ENCODE measurements at regions not wholly inside any gene's neighbourhood (a gene's known extent, or its start where the extent isn't known, plus 50 kb on each side); places are given as distances from the start of the nearest gene placed in this dataset.

DNA sequence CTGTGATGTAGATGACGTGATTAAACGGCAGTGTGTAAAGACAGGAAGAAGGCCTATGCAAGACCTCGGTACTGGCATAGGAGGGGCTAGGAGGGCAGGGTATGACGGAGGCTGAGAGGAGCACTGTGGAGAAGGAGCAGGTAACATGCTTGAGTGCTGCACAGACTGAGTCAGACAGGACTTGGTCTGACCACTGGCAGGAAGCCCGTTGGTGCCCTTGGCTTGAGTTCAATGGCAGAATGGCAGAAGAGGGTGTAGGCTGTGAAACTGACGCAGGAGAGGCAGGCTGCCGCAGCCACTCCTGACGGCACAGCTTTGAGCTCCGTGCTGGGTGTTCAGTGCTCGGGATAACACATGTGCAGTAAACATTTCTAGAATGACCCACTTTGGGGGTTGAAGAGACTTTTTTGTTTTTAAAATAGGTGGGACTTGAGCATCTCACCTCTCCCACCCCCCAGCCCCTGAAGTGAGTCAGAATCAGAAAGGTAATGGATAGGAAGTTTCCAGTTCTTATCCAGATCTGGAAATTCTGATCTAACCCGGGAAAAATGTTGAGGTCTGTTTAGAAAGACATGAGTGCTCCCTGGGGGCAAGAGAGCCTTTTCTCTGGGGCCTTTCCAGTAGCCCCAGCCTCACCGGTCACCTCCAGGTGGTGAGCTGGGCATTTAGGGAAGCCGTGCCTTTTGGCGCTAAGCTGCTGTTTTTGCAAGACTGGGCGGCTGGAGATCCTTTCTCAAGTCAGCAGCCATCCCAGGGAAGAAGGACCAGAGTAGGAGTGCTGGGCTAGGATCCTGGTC, 126.4 kb downstream of the RPLP1 start:
- FAIRE-seq (no peak), DNase-seq (peak in 1 of 2 donors; percentile 93)
- H3K4me3 ChIP-seq (ENCODE audit: low read depth in 1 of 3, low read length in 3 of 3) = no peak overlapping the region
- H3K27ac ChIP-seq (ENCODE audit: low read depth in 1 of 3, low read length in 2 of 3) = no peak overlapping the region
- 21 to 68% (median 49%) methylated on average over 15 of the region's 15 CpGs for WGBS, 3 donors
- H3K4me1 ChIP-seq (ENCODE audit: control insufficient read depth in 3 of 3, insufficient read depth in 2 of 3, low read depth in 1 of 3, low read length in 2 of 3) = peaks cover 0 to 33% (median 9%) of the 10 kb centered on the region in 3 donors
- no peaks in the 10 kb centered on the region for H3K27me3 ChIP-seq (ENCODE audit: control insufficient read depth in 3 of 3, insufficient read depth in 3 of 3, low read length in 3 of 3)
- H3K36me3 ChIP-seq (ENCODE audit: control insufficient read depth in 3 of 3, insufficient read depth in 2 of 3, low read depth in 1 of 3, low read length in 3 of 3) = no peaks in the 10 kb centered on the region
- no peaks in the 10 kb centered on the region for H3K9me3 ChIP-seq (ENCODE audit: control insufficient read depth in 2 of 2, insufficient read depth in 1 of 2, low read depth in 1 of 2, low read length in 1 of 2)

DNA sequence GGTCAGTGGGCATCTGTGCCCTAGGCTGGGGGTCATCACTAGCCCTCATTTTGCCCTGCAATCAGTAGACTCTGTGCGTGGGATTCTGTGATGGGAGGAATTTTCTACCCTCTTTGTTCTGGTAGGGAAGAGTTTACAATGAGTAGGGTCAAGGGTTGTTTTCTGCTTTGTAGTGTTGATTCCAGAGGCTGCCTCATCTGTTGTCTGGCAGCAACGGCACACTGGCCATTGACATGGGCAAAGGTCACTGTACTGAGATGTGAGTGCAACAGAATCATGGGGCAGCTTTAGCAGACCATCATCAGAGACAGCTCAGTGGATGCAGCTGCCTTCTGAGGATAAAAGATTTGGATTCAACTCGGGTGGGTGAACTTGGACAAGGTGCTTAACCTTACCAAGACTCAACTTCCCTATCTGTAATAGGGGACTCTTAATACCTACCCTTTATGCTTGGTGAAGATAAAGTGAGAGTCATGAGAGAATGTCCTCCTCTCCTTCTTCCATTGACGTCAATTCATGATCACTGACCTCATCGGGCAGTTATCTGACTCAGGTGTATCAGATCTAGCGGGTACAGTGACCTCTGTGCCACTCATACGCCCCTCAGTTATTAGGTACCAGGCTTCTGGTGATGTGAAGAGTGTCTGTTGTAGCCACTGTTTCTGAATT, 127.5 kb downstream of the RPLP1 start:
- 20 to 52% (median 49%) methylated on average over 7 of the region's 7 CpGs for WGBS, 3 donors
- Histone ChIP-seq H3K36me3 (ENCODE audit: control insufficient read depth in 3 of 3, insufficient read depth in 2 of 3, low read depth in 1 of 3, low read length in 3 of 3) (no peaks in the 10 kb centered on the region), H3K9me3 (ENCODE audit: control insufficient read depth in 2 of 2, insufficient read depth in 1 of 2, low read depth in 1 of 2, low read length in 1 of 2) (no peaks in the 10 kb centered on the region), H3K27me3 (ENCODE audit: control insufficient read depth in 3 of 3, insufficient read depth in 3 of 3, low read length in 3 of 3) (no peaks in the 10 kb centered on the region), H3K4me3 (ENCODE audit: low read depth in 1 of 3, low read length in 3 of 3) (no peak overlapping the region), H3K4me1 (ENCODE audit: control insufficient read depth in 3 of 3, insufficient read depth in 2 of 3, low read depth in 1 of 3, low read length in 2 of 3) (peaks cover 0 to 33% (median 9%) of the 10 kb centered on the region in 3 donors), H3K27ac (ENCODE audit: low read depth in 1 of 3, low read length in 2 of 3) (peak overlapping the region in 1 of 3 donors; percentile 49)
- FAIRE-seq = no peak
- peak; percentile 87 to 91 for DNase-seq

DNA sequence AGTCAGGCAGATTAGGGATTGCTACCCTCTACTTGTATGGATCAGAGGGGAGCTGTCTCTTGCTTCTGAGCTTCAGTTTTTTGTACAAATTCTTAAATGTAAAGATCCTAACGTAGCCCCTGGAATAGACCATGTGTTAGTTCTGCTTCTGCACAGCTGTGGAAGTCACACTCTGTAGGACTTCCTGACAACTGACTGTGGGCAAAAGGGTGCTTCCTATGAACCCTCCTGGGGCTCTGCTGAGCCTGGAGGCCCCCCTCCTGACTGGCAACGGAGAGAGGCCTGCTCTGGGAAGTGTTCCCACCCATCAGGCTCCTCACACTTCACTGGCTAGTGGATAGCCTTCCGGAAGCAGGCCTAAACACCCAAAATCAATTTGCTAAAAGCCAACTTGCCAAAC, 131.0 kb downstream of the RPLP1 start:
- H3K36me3 ChIP-seq (ENCODE audit: control insufficient read depth in 3 of 3, insufficient read depth in 2 of 3, low read depth in 1 of 3, low read length in 3 of 3) = no peaks in the 10 kb centered on the region
- H3K27ac ChIP-seq (ENCODE audit: low read depth in 1 of 3, low read length in 2 of 3) = no peak overlapping the region
- H3K4me3 ChIP-seq (ENCODE audit: low read depth in 1 of 3, low read length in 3 of 3) = no peak overlapping the region
- peaks cover 0 to 21% (median 5%) of the 10 kb centered on the region in 3 donors for H3K4me1 ChIP-seq (ENCODE audit: control insufficient read depth in 3 of 3, insufficient read depth in 2 of 3, low read depth in 1 of 3, low read length in 2 of 3)
- WGBS, 3 donors = 52 to 86% (median 79%) methylated on average over 3 of the region's 3 CpGs
- peaks cover 0 to 19% (median 0%) of the 10 kb centered on the region in 3 donors for H3K27me3 ChIP-seq (ENCODE audit: control insufficient read depth in 3 of 3, insufficient read depth in 3 of 3, low read length in 3 of 3)
- DNase-seq (no peak), FAIRE-seq (no peak)
- H3K9me3 ChIP-seq (ENCODE audit: control insufficient read depth in 2 of 2, insufficient read depth in 1 of 2, low read depth in 1 of 2, low read length in 1 of 2) = peaks cover 0 to 4% of the 10 kb centered on the region in 2 donors

DNA sequence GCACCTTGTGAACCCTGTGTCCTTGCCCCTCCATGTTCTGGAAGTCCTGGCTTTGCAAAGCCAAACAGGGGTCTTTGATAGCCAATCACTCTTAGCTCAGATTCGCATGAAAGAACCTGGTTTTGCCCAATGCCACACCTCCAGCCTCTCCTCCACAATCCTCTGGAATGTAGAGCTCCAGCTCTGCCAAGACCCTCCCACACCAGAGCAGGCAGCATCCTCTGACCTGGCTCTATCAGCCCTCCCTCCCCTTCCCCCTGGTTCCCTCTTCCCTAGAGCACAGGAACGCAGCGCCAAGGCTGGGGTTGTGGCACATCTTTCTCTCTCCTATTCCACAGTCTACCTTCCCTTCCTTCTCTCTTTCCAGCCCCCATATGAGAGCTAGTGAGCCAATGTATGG, 133.3 kb downstream of the RPLP1 start:
- 76 to 89% (median 85%) methylated on average over 3 of the region's 3 CpGs for WGBS, 3 donors
- Histone ChIP-seq H3K9me3 (ENCODE audit: control insufficient read depth in 2 of 2, insufficient read depth in 1 of 2, low read depth in 1 of 2, low read length in 1 of 2) (peaks cover 0 to 4% of the 10 kb centered on the region in 2 donors), H3K27ac (ENCODE audit: low read depth in 1 of 3, low read length in 2 of 3) (no peak overlapping the region), H3K27me3 (ENCODE audit: control insufficient read depth in 3 of 3, insufficient read depth in 3 of 3, low read length in 3 of 3) (peaks cover 0 to 27% (median 0%) of the 10 kb centered on the region in 3 donors), H3K36me3 (ENCODE audit: control insufficient read depth in 3 of 3, insufficient read depth in 2 of 3, low read depth in 1 of 3, low read length in 3 of 3) (no peaks in the 10 kb centered on the region), H3K4me3 (ENCODE audit: low read depth in 1 of 3, low read length in 3 of 3) (no peak overlapping the region), H3K4me1 (ENCODE audit: control insufficient read depth in 3 of 3, insufficient read depth in 2 of 3, low read depth in 1 of 3, low read length in 2 of 3) (peaks cover 0 to 5% (median 0%) of the 10 kb centered on the region in 3 donors)
- FAIRE-seq (no peak), DNase-seq (no peak)

DNA sequence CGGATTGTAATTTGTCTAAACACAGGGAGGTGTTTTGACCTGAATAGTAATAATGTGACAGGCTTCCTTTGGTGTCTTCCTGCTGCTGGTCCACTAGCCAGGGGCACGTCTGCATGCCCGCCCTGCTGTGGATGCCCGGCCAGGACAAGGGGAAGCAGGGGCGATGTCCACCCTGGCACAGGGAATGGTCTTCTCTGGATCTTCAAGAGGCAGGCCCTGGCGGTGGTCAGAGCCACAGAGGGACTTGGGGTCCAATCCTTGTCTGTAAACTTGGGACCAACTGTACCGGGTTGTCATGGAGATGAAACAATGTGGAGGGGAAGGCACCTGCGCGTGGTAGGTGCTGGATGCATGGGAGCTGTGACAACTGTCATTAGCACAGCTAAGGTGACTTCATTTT, 134.1 kb downstream of the RPLP1 start:
- Histone ChIP-seq H3K27me3 (ENCODE audit: control insufficient read depth in 3 of 3, insufficient read depth in 3 of 3, low read length in 3 of 3) (peaks cover 0 to 27% (median 0%) of the 10 kb centered on the region in 3 donors), H3K4me3 (ENCODE audit: low read depth in 1 of 3, low read length in 3 of 3) (no peak overlapping the region), H3K4me1 (ENCODE audit: control insufficient read depth in 3 of 3, insufficient read depth in 2 of 3, low read depth in 1 of 3, low read length in 2 of 3) (peaks cover 0 to 13% (median 0%) of the 10 kb centered on the region in 3 donors), H3K9me3 (ENCODE audit: control insufficient read depth in 2 of 2, insufficient read depth in 1 of 2, low read depth in 1 of 2, low read length in 1 of 2) (peaks cover 0 to 4% of the 10 kb centered on the region in 2 donors), H3K36me3 (ENCODE audit: control insufficient read depth in 3 of 3, insufficient read depth in 2 of 3, low read depth in 1 of 3, low read length in 3 of 3) (no peaks in the 10 kb centered on the region), H3K27ac (ENCODE audit: low read depth in 1 of 3, low read length in 2 of 3) (no peak overlapping the region)
- WGBS, 3 donors = 88 to 96% (median 93%) methylated on average over 9 of the region's 9 CpGs
- FAIRE-seq (no peak), DNase-seq (no peak)

DNA sequence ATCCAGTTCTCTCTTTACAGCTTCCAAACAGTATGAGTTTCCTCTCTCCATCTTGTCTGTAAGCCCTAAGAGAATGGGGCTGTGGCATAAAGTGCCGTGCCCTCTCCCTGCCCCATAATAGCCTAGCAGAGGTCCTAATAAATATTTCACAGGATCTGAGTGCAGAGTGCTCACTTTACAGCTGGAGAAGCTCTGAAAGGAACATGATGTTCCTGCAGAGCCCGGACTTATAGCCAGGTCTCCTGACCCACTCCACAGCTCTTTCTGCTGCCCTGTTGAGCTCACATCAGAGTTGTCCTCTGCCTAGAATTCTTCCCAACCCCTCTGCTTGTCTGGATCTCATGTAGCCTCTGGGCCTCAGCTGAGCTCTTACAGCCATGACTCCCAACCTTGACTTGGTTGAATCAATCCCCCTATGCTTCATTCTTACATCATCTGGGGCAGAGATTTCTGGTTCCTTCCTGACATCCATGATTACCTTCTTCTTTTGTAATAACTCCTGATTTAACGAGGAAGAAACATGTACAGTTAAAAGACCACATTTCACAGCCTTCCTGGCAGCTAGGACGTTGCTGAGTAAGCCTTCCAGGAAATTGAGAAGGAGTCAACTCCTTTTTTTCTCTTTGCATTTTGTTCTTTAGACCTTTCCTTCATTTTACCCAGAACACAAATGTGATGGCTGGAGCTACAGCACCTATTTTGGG, 135.3 kb downstream of the RPLP1 start:
- FAIRE-seq = no peak
- H3K27me3 ChIP-seq (ENCODE audit: control insufficient read depth in 3 of 3, insufficient read depth in 3 of 3, low read length in 3 of 3) = peaks cover 0 to 27% (median 0%) of the 10 kb centered on the region in 3 donors

DNA sequence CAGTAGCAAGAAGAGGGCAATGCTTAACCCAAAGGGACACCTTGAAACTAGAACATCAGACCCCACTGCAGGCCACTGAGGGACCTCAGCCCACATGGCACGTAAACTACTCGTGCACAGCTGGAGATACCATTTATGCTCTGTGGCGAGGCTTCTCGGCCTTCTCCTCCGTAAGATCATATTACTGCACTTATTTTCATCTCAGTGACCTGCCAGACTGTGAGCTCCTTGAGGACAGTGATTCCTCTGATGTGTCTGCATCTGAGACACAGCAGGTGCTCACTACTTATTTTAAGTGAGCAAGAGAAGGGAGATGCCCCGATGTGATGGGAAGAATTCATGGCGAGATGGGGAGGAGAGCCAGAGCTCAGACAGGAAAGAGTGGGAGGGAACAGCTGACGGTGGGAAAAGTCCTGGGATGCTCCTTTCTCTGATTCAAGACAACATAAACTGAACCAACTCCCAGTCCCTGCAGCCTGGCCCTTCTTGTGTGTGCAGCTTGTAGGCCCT, 137.6 kb downstream of the RPLP1 start:
- H3K4me3 ChIP-seq (ENCODE audit: low read depth in 1 of 3, low read length in 3 of 3) = no peak overlapping the region
- H3K4me1 ChIP-seq (ENCODE audit: control insufficient read depth in 3 of 3, insufficient read depth in 2 of 3, low read depth in 1 of 3, low read length in 2 of 3) = peaks cover 0 to 46% (median 8%) of the 10 kb centered on the region in 3 donors
- H3K27me3 ChIP-seq (ENCODE audit: control insufficient read depth in 3 of 3, insufficient read depth in 3 of 3, low read length in 3 of 3) = peaks cover 0 to 27% (median 0%) of the 10 kb centered on the region in 3 donors
- no peak overlapping the region for H3K27ac ChIP-seq (ENCODE audit: low read depth in 1 of 3, low read length in 2 of 3)
- FAIRE-seq (no peak), DNase-seq (no peak)
- 90 to 97% (median 95%) methylated on average over 8 of the region's 8 CpGs for WGBS, 3 donors
- H3K36me3 ChIP-seq (ENCODE audit: control insufficient read depth in 3 of 3, insufficient read depth in 2 of 3, low read depth in 1 of 3, low read length in 3 of 3) = no peaks in the 10 kb centered on the region
- H3K9me3 ChIP-seq (ENCODE audit: control insufficient read depth in 2 of 2, insufficient read depth in 1 of 2, low read depth in 1 of 2, low read length in 1 of 2) = peaks cover 0 to 4% of the 10 kb centered on the region in 2 donors

More for the DNA sequence above, 135.3 kb downstream of the RPLP1 start:
- peaks cover 0 to 23% (median 0%) of the 10 kb centered on the region in 3 donors for H3K4me1 ChIP-seq (ENCODE audit: control insufficient read depth in 3 of 3, insufficient read depth in 2 of 3, low read depth in 1 of 3, low read length in 2 of 3)
- H3K4me3 ChIP-seq (ENCODE audit: low read depth in 1 of 3, low read length in 3 of 3) = no peak overlapping the region
- no peak for DNase-seq
- no peaks in the 10 kb centered on the region for H3K36me3 ChIP-seq (ENCODE audit: control insufficient read depth in 3 of 3, insufficient read depth in 2 of 3, low read depth in 1 of 3, low read length in 3 of 3)
- H3K9me3 ChIP-seq (ENCODE audit: control insufficient read depth in 2 of 2, insufficient read depth in 1 of 2, low read depth in 1 of 2, low read length in 1 of 2) = peaks cover 0 to 4% of the 10 kb centered on the region in 2 donors
- WGBS, 3 donors = 65 to 70% (median 66%) methylated on average over 4 of the region's 4 CpGs
- no peak overlapping the region for H3K27ac ChIP-seq (ENCODE audit: low read depth in 1 of 3, low read length in 2 of 3)

DNA sequence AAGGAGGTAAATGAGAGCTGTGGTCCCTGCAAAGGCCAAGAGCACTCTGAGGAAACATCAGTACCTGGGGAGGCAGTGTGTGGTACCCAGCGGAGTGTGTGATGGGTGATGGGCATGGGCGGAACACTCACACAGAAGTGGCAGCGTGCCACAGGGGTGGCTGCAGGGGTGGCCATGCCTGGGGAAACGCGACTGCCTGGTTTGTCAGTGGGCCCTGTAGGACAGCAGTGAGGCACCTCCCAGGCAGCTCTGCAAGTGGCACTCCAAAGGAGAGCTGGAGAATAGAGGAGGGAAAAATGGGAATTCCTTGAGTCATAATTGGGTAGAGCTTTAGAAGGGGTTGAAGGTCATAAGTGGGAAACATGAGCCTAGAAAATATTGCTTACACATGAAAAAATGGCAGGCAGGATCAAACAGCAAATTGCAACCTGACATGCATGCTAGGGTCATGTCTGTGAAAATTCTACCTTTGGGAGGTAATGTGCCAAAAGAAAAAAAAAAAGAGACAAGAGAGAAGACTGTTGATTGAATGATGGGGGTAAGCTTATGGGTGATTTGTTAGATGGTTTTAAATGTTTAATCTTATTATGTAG, 138.4 kb downstream of the RPLP1 start:
- 76 to 86% (median 83%) methylated on average over 5 of the region's 5 CpGs for WGBS, 3 donors
- FAIRE-seq = no peak
- no peak for DNase-seq

More for the DNA sequence above, 138.4 kb downstream of the RPLP1 start:
- Histone ChIP-seq H3K27ac (ENCODE audit: low read depth in 1 of 3, low read length in 2 of 3) (no peak overlapping the region), H3K27me3 (ENCODE audit: control insufficient read depth in 3 of 3, insufficient read depth in 3 of 3, low read length in 3 of 3) (peaks cover 0 to 28% (median 0%) of the 10 kb centered on the region in 3 donors), H3K36me3 (ENCODE audit: control insufficient read depth in 3 of 3, insufficient read depth in 2 of 3, low read depth in 1 of 3, low read length in 3 of 3) (no peaks in the 10 kb centered on the region), H3K4me3 (ENCODE audit: low read depth in 1 of 3, low read length in 3 of 3) (no peak overlapping the region), H3K9me3 (ENCODE audit: control insufficient read depth in 2 of 2, insufficient read depth in 1 of 2, low read depth in 1 of 2, low read length in 1 of 2) (peaks cover 0 to 4% of the 10 kb centered on the region in 2 donors), H3K4me1 (ENCODE audit: control insufficient read depth in 3 of 3, insufficient read depth in 2 of 3, low read depth in 1 of 3, low read length in 2 of 3) (peaks cover 0 to 53% (median 14%) of the 10 kb centered on the region in 3 donors)

Measured in small intestine (tissue), 7 donors.